ENCODE measurements at regions not wholly inside any gene's neighbourhood (a gene's known extent, or its start where the extent isn't known, plus 50 kb on each side); places are given as distances from the start of the nearest gene placed in this dataset.
"Not testable (repeated sequence)": the region's sequence is repeated elsewhere in the genome, so short reads cannot be mapped to it uniquely, and the experiment has no call there.

DNA sequence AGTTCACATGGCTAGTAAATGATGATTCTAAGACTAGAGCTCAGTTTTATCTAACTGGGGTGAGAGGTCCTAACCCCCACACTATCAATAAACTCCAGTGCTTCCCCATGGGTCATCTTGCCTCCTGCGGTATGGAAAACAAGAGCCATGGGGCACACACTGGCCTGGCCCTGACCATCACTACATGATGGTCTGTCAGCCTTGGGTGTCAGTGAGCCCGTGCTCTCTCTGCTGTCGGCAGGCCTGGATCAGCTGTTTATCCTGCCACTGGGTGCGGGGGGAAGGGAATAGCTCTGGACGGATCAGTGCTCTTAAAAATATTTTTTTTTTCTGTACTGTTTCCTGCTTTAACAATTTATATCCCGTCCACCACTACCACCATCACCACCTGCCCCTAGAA, 255.0 kb upstream of the ADGRL2 start:
- no peak for DNase-seq (ENCODE audit: low read depth in 2 of 2)

DNA sequence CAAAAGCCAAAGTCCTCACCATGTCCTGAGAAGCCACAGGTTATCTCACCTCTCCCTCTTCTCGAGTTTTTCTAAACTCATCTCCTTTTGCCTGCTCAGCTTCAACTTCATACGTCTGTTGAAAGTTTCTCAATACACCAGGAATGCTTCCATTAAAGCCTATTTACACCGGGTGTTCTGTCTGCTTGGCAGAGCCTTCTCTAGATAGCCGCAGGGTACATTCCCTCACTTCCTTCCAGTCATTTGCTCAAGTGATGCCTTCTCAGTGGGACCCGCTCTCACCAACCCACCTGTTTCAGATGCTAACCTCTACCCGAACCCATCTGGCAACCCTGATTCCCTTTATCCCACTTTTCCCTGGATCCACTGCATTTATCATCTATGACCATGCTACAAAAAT, 257.0 kb upstream of the ADGRL2 start:
- no peak for DNase-seq (ENCODE audit: low read depth in 2 of 2)

DNA sequence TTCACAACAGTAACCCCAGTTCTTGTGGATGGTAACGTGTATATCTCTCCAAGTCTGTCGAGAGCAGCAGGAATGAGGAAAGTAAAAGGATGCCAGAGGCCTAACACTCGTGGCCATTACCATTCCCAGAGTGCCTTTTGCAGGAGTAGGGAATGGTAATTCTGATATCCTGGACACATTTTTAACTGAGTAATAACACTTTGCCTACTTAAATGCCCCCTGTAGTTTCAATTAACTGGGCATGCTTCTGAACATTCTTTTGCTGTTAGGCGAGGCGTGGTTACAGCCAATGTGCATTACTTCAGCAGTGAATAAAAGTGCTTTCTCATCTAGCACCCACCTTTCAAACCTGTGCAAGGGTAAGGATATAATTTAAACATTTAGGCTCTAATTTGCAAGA, 258.5 kb upstream of the ADGRL2 start:
- no peak for DNase-seq (ENCODE audit: low read depth in 2 of 2)

DNA sequence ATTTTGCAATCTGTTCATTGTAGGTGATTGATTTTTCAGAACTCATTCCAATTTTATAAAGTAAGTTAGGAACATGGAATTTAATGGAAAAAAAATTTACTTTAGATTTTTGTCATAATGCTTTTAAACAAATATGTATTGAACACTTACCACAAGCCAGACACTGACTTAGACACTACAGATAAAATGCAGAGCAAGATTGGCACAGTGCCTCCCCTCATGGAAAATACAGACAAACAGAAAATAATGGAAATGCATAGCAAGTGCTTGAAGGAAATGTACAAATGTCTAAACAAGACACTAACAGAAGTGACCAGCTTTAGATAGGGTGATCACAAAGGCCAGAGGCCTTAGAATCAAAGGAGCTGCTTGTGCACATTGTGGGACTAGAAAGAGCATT, 260.5 kb upstream of the ADGRL2 start:
- DNase-seq (ENCODE audit: low read depth in 2 of 2) = no peak

DNA sequence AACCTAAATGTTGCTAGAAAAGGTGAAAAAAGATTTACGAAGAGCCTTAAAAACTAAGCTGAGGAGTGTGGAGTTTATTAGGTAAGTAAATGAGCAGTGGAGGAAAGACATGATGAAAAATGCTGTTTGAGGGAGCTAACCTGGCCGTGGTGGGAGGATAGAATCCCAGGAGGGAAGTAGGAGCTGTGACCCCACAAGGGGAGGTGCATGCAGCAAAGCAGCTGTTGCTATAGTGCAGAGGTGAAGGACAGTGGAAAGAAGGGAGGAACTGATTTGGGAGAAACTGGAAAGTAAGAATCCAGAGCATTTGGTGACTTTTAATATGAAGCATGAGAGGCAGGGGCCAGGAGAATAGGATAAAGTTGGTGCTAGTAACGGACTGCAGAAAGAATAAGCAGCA, 271.7 kb upstream of the ADGRL2 start:
- DNase-seq (ENCODE audit: low read depth in 2 of 2) = no peak

DNA sequence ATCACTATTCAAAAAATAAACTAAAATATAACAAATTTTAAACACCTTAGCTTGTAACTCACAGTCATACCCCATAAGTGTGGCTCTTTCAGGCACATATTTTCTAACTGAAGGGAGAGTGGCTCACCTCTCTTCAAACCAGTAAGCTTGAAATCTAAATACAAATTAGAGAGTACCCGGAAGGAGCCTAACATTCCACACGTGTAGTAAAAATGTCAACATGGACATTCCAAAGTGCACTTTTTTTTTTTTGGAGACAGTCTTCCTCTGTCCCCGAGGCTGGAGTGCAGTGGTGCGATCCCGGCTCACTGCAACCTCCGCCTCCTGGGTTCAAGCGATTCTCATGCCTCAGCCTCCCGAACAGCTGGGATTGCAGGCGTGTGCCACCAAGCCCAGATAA, 275.6 kb upstream of the ADGRL2 start:
- DNase-seq (ENCODE audit: low read depth in 2 of 2) = no peak

DNA sequence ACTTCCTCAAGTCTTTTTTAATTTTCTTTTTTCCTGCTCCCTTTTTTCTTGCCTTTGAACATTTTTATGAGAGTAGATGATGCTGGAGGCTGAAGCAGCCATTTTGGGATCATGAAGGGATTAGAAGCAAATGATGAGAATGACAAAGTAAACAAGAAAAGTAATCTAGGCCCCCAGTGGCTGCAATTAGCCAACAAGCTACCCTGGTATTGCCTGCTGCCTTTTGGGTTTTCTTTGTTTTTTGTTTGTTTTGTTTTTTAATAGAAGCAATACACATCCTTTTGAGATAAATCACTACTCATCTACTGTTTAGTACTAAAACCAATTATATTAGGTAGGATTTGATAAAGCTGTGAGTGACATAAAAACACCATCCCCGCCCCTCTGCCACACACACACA, 280.7 kb upstream of the ADGRL2 start:
- no peak for DNase-seq (ENCODE audit: low read depth in 2 of 2)

DNA sequence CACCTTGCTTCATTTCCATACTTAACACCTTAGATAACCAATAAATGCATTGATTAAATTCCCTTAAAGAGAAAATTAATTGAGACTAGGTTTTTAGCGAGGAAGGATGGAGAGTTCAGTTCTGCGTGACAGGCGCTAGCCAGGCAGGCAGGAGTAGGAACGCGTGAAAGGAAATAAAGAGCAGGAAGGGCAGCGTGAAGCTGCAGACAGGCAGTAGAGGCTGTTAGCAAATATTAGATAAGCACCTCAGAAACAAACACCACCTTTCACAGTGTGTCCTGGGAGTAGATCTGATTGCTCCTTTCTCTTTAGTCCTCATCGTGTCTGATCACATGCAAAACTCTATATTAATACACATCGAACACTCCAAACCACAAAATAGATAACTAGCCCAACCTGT, 282.7 kb upstream of the ADGRL2 start:
- no peak for DNase-seq (ENCODE audit: low read depth in 2 of 2)

DNA sequence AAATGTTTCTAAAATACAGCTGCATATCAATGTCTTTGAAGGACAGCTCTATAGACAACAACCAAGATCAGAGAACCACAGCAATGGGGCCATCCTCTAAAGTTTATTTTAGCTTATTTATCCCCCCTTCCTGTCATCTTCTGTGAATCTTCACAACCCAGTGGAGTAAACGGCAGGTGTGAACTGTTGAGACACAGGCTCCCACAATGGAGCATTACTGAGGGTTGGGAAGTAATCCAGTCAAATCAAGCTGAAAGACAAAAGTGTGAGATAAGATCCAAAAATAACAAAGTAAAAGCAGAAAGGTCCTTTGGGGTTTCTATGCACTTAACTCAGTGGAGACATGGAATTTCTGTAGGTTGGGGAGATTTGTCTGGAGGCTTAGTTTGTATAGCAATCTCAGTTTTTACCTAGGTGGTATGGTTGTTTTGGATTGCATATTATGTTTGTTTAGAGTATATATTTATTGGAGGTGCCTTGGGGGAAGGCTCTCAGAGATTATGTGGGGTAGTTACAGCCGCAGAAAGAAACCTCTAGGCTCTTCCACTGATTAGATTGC, 286.9 kb upstream of the ADGRL2 start:
- no peak for DNase-seq (ENCODE audit: low read depth in 2 of 2)

DNA sequence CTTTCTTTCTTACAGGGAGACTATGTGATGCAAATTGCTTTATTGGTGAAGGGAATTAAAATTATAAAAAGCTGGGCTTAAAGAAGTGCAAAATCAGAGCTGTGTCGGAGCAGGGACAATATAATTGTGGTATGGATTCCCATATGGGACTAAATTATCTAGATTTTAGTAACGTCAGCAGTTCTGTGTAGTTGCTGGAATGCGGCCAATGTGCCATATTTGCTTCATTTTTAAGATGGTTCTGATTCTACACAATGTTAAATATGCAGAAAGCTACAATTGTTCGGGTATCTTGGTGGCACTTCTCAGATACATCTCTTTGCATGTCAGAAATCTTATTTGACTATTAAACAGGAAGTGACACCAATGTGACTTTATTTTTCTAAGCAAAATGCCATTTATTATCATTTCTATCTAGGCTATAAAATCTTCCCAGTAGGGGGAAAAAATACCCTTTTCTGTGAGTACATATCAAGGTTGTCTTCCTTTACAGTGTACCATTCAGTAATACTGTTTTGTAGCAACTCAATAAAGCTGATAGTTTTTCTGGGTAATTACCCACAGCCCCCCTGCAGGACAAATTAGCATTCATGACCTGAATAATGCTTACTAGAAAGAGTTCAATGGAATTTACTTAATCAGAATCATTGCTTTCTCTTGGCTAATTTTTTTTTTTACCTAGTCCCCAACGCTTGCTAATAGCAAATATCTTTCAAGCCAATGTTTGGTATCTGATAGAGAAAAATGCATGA, 288.3 kb upstream of the ADGRL2 start:
- DNase-seq (ENCODE audit: low read depth in 2 of 2) = peak in 1 of 2 donors; percentile 23

DNA sequence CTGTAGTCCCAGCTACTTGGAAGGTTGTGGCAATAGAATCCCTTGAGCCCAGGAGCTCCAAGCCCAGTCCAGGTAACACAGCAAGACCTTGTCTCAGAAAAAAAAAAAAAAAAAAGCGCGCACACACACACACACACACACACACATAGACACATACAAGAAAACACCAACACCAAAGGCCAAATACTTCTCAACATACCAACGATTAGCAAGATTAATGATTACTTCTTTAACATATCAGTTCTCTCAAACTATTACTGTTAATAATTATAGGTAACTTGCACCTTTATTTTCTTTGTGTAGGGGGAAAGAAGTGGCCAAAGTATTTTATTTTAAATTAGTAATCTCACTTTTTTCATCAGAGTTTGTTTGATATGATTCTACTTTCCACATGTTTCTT, 289.5 kb upstream of the ADGRL2 start:
- no peak for DNase-seq (ENCODE audit: low read depth in 2 of 2)

DNA sequence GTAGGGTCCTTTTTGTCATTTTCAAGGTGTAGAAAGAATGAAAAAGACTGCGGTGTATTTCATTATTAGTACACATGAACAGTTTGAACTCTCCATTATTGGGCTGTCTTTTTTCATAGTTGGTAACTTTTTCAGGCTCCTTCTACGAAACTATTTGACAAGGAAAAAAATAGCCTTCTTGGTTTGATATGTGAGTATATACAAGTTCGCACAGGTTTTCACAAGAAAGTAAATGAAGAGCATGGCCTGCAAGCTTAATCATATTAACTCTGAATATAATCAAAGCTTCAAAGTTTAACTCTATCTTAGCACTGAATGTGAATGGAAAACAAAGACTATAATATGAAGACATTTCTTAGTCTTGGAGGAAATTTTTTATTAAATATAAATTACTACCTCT, 290.0 kb upstream of the ADGRL2 start:
- no peak for DNase-seq (ENCODE audit: low read depth in 2 of 2)

DNA sequence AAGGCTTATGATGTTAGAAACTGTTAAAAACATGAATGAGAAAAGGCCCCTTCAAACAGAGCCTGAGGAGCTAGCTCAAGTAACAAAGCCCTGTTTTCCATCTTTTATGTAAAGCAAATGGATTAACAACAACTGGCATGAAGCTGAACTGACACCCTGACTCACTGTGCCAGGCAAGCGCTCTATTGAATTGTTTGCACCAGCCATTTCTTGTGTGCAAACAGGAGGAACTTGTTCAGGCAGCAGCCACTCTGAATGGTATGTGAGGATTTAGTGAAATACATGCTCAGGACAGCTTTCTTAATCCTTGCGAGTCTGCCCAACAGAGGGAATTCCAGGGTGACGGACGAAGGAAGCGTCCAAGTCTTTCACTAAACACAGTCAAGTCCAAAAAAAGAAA, 291.1 kb upstream of the ADGRL2 start:
- no peak for DNase-seq (ENCODE audit: low read depth in 2 of 2)

DNA sequence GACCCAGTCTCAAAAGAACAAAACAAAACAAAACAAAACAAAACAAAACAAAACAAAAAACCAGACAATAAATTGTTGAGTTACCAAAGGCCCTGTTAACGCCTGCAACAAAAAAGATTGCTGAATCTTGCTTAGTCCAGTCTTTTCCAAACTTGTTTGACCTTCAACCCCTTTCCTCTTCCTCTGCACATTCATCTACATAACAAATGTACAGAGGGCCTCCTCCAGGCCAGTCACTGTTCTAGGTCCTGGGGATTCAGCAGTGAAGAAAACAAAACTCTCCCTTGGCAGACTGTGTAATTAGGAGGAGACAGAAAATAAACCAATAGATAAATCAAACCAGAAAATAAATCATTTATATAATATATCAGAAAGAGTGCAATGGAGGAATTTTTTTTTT, 294.0 kb upstream of the ADGRL2 start:
- no peak for DNase-seq (ENCODE audit: low read depth in 2 of 2)

DNA sequence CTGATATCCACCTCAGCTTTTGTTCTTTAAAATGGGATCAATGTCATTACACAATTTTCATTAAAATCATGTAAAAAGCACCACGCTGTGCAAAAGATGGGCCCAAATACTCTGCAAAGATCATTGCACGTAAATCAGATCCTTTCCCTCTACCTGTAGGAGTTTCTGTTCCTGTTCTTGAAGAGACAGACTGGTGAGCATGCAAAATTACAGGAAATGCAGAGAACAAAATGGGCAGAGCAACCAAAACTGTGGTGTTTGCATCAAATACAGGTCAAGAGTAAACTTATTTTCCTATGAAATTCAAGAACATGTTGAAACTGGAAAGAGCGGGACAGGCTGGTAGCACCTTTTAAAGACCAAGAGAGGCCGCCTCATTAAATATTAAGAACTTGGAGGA, 294.9 kb upstream of the ADGRL2 start:
- no peak for DNase-seq (ENCODE audit: low read depth in 2 of 2)

DNA sequence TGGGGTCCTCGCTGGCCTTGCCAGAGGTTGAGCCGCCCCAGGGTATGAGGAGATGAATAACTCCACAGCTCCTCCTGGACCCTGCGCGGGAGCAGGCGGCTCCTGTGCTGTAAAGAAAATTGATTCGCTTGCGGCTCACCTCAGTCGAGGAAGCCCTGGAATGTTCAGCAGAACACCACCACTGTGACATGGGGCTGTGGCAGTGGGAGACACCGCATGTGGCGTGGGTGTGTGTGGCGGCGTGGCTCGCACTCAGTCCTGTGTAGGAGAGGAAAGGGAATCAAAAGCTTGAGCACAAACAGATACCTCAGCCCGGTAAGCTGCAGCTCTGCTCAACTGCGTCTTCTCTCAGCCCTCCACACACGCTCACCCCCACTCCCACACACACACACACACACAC, 295.9 kb upstream of the ADGRL2 start:
- DNase-seq (ENCODE audit: low read depth in 2 of 2) = not testable (repeated sequence)

DNA sequence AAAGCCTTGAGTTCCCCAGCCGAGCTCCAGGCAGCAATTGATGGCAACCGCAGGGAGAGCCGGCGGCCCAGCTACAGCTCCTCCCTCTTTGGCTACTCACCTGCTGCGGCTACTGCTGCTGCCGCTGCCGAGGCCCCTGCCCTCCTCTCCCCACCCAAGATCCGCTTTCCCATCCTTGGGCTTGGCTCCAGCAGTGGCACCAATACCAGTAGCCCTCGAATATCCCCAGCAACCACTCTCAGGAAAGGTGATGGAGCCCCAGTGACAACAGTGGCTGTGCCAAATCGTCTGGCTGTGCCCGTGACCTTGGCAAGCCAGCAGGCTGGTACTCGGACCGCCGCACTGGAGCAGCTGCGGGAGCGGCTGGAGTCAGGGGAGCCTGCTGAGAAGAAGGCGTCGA, 298.0 kb upstream of the ADGRL2 start:
- DNase-seq (ENCODE audit: low read depth in 2 of 2) = not testable (repeated sequence)

DNA sequence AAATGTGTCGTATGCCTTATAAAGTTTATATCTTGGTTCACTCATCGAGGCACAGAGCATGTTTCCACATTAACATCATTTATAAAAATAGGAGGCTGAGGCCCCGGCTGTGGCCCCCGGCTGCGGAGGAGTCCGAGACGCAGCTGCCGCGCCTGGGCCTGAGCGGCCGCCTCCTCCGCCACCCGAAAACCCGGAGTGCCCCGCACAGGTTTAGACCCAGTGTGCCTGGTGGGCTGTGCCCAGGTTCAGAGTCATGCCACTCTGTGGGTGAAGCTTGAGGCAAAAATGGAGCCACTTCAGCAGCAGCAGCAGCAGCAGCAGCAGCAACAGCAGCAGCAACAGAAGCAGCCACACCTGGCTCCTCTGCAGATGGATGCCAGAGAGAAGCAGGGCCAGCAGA, 299.2 kb upstream of the ADGRL2 start:
- DNase-seq (ENCODE audit: low read depth in 2 of 2) = not testable (repeated sequence)

DNA sequence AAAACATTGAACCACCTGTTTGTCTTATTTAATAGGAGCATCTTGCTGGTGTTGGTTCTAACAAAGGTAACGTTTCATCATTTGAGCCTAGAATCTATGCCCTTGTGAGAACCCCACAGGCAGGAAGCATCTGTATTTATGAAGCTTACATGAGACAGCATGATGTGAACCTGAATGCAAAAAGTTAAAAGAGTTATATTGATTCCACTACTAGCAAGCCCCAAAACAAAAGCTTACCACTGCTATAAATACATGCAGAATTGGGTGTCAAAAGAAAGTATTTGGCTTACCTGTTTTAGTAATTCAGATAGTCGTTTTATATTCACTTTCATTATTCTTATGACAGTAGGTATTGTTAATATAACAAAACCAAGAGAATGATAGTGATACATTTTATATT, 301.2 kb upstream of the ADGRL2 start:
- no peak for DNase-seq (ENCODE audit: low read depth in 2 of 2)

DNA sequence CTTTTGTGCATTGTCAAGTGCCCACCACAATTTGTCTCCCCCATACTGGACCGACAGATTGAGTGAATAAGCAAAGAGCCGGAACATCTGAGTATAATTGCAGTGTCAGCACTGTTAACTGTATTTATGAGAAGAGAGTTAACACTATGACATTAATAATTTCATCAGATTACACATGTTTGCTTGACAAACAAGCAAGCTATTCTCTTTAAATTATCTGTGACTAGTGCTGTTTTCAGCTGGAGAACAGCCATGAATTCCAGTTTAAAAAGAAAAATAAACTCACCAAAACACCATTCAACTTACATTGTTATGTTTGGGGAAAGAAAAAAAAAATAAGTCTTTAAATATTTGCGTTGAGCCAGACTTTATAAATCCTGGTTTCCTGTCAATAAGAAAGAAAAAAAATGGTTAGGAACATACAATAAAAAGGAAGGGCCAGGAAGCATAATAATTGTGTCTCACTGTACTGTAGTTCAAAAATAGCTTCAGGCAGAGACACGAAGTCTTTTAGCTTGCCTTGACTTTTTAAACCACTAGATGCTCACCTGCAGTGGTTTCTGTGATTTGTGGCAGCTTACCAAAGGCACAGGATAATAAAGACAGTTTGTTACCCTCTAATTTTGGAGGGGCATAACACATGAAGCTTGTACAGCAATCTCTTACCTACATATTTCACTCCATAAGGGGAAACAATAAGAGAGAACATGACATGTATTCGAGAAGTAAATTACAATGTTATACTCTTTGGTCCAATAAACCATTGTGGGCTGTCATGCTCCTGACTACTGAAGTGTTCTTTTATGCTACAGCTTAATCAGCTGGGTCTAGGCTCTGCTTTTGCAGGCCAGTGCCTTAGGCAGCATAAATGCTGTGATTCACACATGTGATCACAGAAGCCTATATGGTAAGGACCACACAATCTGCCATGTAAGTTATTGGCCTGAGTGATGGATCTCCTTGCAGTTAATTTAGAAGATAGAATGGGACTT, 302.0 kb upstream of the ADGRL2 start:
- DNase-seq (ENCODE audit: low read depth in 2 of 2) = no peak

DNA sequence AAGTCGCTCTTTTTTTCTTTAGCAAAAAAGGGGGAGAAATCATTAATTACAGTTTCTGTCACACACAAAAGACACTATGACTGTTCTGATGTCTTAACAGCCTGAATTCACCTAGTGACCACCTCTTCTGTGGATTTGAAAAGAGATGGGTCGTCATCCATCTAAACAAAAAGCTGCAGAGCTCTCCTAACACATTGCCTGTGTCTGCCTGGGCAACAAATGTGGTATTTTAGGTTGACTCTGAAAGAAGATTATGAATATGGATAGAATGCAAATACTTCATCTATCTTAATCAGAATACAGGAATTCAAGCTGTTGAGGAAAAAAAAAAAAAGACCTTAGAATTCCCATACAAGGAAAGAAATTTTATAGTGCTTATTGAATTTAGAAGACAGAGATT, 304.4 kb upstream of the ADGRL2 start:
- no peak for DNase-seq (ENCODE audit: low read depth in 2 of 2)

DNA sequence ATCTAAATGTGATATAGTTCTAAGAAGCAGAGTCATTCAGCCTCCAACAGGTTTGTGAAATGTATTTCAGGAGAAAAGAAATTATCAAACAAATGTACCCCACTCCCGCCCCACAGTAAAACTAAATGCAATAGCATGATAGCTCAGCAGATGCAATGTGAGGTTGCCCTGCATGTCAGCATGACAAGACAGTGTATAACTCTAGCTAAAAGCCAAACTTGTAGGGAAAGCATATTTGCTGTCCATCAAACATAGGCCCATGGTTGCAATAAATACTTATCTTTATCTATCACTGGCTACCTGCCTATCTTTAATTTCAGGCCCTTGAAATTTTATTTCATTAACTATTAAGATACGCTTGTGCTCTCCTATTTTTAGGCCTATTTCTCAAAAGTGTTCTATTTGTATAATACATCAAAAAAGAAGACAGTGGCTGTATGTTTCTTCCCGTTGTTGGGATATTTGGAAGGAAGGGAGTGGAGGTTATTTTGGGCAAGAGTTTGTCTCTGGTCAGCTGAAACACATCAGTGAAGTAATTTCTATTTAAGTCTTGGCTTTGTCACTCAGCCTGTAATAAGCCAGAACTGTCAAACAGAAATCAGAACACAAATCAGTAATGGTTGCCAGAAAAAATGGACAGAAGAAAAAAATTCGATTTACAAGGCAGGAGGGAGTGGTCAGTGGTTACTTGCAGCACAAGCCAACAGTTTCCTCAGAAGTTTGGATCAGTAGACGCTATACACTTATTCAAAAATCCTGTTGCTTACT, 307.4 kb upstream of the ADGRL2 start:
- DNase-seq (ENCODE audit: low read depth in 2 of 2) = no peak

Measured in lung microvascular endothelial cell (primary cell).